ENCODE measurements at regions not wholly inside any gene's neighbourhood (a gene's known extent, or its start where the extent isn't known, plus 50 kb on each side); places are given as distances from the start of the nearest gene placed in this dataset.

- no peak for TF ChIP-seq JUN (IDR thresholded peaks at IDR 0.05; ENCODE audit: low read depth, low read length)
Observed at GRCh38 chr17:73838815-73839214, 194.6 kb upstream of the SDK2 start (continued).
